GM13976 (cell line): ENCODE measurements at regions not wholly inside any gene's neighbourhood (a gene's known extent, or its start where the extent isn't known, plus 50 kb on each side); places are given as distances from the start of the nearest gene placed in this dataset.

ENCODE experiments used
- DNase-seq: peaks from one replicate; pipeline ENCODE4 v3.0.0; 2012; ENCODE audit warnings: low spot score
- CTCF ChIP-seq: IDR thresholded peaks from 2 replicates; pipeline ENCODE4 v1.5.1; 2012; ENCODE audit warnings: borderline replicate concordance, mild to moderate bottlenecking; ENCODE audit not compliant: insufficient read depth; ENCODE audit errors: extremely low read depth, missing control alignments, control extremely low read depth
- in situ Hi-C: fragments of 300-500 bp; cut with MboI; formaldehyde crosslinking; loops from one replicate; pipeline ENCODE4 v1.12.0; 2022; ENCODE audit warnings: low sequenced_read_pairs, mixed read lengths, inconsistent platforms; ENCODE audit not compliant: unreplicated experiment

DNA sequence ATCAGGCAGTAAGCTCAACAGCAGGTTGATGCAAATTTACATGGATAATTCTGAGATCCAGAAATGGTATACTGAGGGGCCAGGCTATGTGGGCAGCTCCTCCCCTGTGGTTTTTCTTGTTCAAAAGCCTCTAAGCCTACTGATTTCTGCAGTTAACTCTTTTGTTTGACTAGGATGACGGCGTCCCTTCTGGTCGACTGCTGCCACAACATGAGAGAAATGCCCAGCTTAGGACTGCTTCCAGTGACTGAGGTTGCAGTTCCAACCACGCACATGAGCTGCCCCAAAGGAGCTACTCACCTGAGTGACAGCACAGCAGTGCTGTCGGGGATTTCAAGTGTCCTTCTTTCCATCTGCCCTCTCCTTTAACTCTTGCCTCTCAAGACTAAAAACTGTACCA is 973.0 kb upstream of the GHITM start:
- TF ChIP-seq CTCF: no peak
- in situ Hi-C loops: no loop called here
- DNase-seq: no peak

- in situ Hi-C loops: no loop called here
- no peak for DNase-seq
- no peak for TF ChIP-seq CTCF
Observed at GRCh38 chr10:83167081-83167480, 972.2 kb upstream of the GHITM start.

DNA sequence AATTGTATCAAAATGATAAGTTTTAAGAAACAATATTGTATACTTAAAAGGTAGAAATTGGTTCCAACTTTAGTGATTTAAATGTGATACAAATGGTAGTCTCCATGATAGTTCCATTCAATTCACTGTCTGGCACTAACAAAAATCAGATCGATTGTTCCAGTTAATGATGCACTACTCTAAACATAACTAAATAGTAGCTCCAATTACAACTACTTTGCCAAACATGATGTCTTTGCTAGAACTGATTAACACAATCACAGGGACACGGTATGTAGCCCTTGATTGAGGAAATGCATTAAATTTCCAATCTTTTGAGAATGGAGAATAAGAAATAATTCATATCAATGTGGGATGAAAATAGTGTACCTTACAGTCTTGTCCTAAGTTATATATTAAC is 962.4 kb upstream of the GHITM start:
- no peak for TF ChIP-seq CTCF
- DNase-seq: no peak
- in situ Hi-C loops: no loop called here

DNA sequence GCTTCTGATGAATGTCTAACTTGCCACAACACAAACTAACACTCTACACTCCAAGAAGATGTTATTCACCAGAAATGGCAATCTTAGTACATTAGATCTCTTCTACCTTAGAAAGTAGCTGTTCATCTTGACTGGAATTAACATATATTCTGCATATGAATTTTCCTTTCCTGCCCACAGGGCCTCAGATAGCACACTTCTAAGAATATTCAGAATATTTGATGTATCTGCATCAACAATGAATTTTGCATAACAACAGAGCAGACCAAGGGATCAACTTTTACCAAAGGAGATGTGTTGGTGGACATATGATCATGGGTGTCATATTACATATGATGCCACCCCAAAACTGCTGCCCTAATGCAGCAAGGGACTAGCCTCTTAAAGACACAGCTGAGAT is 960.8 kb upstream of the GHITM start:
- no peak for DNase-seq
- in situ Hi-C loops: no loop called here
- no peak for TF ChIP-seq CTCF

GRCh38 chr10:83179371-83179770 is 959.9 kb upstream of the GHITM start:
- in situ Hi-C loops: no loop called here
- no peak for TF ChIP-seq CTCF
- DNase-seq: no peak

DNA sequence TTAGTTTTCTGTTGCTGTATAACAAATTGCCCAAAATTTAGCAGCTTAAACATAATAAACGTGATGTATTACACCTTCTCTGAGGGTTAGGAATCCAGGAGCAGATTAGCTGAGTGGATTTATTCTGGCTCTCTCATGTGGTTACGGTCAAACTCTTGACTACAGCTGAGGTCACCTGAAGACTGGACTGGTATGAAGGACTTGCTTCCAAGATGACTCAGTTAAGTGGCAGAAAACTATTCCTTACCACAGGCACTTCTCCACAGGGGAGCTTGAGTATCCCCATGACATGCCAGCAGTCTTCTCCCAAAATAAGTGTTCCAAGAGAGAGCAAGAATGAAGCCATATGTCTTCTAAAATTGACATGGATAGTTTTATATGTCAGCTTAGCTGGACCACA is 957.2 kb upstream of the GHITM start:
- in situ Hi-C loops: no loop called here
- no peak for TF ChIP-seq CTCF
- DNase-seq: no peak

DNA sequence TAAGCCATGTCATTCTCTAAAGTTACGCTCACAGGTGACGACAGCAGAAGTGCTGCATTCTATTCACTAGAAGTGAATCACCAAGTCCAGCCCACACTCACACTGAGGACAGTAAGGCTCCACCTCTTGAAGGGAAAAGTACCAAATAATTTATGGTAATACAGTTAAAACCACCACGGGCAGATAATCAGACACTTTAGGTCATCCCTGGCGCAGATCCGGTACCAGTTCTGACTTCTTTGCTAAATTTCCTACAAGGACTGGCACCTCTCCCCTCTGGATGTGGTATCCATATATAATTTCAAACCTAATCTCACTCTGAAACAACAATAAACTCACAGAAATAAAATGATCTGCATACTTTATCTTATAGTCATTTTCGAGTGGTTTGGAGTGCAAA is 954.7 kb upstream of the GHITM start:
- TF ChIP-seq CTCF: no peak
- DNase-seq: no peak
- in situ Hi-C loops: no loop called here
